PC-9 (cell line): ENCODE measurements at regions not wholly inside any gene's neighbourhood (a gene's known extent, or its start where the extent isn't known, plus 50 kb on each side); places are given as distances from the start of the nearest gene placed in this dataset.

Source experiments
- BruUV-seq: library from RNA; stranded (reverse); fragments of 400-500 nt; replicated peaks from 2 replicates; lab custom pipeline; 2021; lab: Mats Ljungman, UMichigan
- CTCF ChIA-PET: fragments of 300-600 bp; sonication (Branson Sonifier 250); formaldehyde crosslinking; loops from one replicate; lab custom pipeline; 2022; ENCODE audit warnings: antibody characterized with exemption; lab: Charles Lee
- POLR2A ChIA-PET: fragments of 300-600 bp; sonication (Branson Sonifier 250); formaldehyde crosslinking; loops from one replicate; lab custom pipeline; 2022; ENCODE audit warnings: antibody characterized with exemption; ENCODE audit not compliant: unreplicated experiment; lab: Charles Lee
- DNase-seq, 2 experiments: peaks; one replicate each; pipeline versions ENCODE4 v3.0.0 to v3.0.0-alpha.2; 2015 to 2022; ENCODE audit warnings: mixed read lengths in 1 of 2
- H2AFZ ChIP-seq: fragments of 200-600 bp; sonication (generic); 2 replicates; pipeline ENCODE4 v1.8.1; 2017; ENCODE audit warnings: antibody characterized with exemption
- H3F3A ChIP-seq: fragments of 200-600 bp; sonication (generic); 2 replicates; pipeline ENCODE4 v1.8.1; 2017; ENCODE audit warnings: antibody characterized with exemption, mild to moderate bottlenecking, low read depth; ENCODE audit not compliant: insufficient read depth
- H3K27ac ChIP-seq: fragments of 200-600 bp; sonication (generic); 2 replicates; pipeline ENCODE4 v1.6.1; 2016; ENCODE audit warnings: mixed run types
- H3K27me3 ChIP-seq: fragments of 200-600 bp; sonication (generic); 2 replicates; pipeline ENCODE4 v1.6.1; 2016; ENCODE audit warnings: low read depth, mixed run types; ENCODE audit not compliant: insufficient read depth
- H3K36me3 ChIP-seq: fragments of 200-600 bp; sonication (generic); 2 replicates; pipeline ENCODE4 v1.6.1; 2016; ENCODE audit warnings: low read depth, mixed run types
- H3K4me1 ChIP-seq: fragments of 200-600 bp; sonication (generic); replicated peaks from 2 replicates; pipeline ENCODE4 v1.6.1; 2016; ENCODE audit warnings: mixed run types; ENCODE audit not compliant: insufficient read depth
- H3K4me2 ChIP-seq: fragments of 200-600 bp; sonication (generic); 2 replicates; pipeline ENCODE4 v1.6.1; 2017; ENCODE audit warnings: mixed run types
- H3K4me3 ChIP-seq: fragments of 200-600 bp; sonication (generic); 2 replicates; pipeline ENCODE4 v1.6.1; 2016; ENCODE audit warnings: mixed run types
- H3K79me2 ChIP-seq: fragments of 200-600 bp; sonication (generic); 2 replicates; pipeline ENCODE4 v1.6.1; 2017; ENCODE audit warnings: low read depth, mixed run types
- H3K9me2 ChIP-seq: fragments of 200-600 bp; sonication (generic); 2 replicates; pipeline ENCODE4 v1.8.1; 2017; ENCODE audit warnings: mild to moderate bottlenecking; ENCODE audit not compliant: insufficient read depth
- H3K9me3 ChIP-seq: fragments of 200-600 bp; sonication (generic); 2 replicates; pipeline ENCODE4 v1.8.1; 2016; ENCODE audit warnings: low read depth; ENCODE audit not compliant: insufficient read depth
- H4K20me1 ChIP-seq: fragments of 200-600 bp; sonication (generic); 2 replicates; pipeline ENCODE4 v1.8.1; 2017; ENCODE audit not compliant: insufficient read depth
- EZH2 ChIP-seq: fragments of 200-600 bp; sonication (generic); IDR thresholded peaks from 2 replicates; pipeline ENCODE4 v1.8.0; 2017; ENCODE audit warnings: antibody characterized with exemption, low read depth
- intact Hi-C: fragments of 100-400 bp; cut with micrococcal nuclease; formaldehyde crosslinking; loops from one replicate; pipeline ENCODE4 v1.10.0; 2022; ENCODE audit not compliant: unreplicated experiment
- TF ChIP-seq, protein P1 (sequence below): fragments of 200-600 bp; sonication (generic); conservative IDR thresholded peaks from 2 replicates; pipeline ENCODE4 v1.6.1; 2017; ENCODE audit warnings: mixed run types, antibody characterized with exemption, mild to moderate bottlenecking, moderate library complexity

- no peak overlapping the region for H3K4me2 ChIP-seq
- BruUV-seq, result no TSS peak
- no peaks in the 10 kb centered on the region for H3F3A ChIP-seq
- TF ChIP-seq EZH2, result no peak
- TF ChIP-seq, protein P1, sequence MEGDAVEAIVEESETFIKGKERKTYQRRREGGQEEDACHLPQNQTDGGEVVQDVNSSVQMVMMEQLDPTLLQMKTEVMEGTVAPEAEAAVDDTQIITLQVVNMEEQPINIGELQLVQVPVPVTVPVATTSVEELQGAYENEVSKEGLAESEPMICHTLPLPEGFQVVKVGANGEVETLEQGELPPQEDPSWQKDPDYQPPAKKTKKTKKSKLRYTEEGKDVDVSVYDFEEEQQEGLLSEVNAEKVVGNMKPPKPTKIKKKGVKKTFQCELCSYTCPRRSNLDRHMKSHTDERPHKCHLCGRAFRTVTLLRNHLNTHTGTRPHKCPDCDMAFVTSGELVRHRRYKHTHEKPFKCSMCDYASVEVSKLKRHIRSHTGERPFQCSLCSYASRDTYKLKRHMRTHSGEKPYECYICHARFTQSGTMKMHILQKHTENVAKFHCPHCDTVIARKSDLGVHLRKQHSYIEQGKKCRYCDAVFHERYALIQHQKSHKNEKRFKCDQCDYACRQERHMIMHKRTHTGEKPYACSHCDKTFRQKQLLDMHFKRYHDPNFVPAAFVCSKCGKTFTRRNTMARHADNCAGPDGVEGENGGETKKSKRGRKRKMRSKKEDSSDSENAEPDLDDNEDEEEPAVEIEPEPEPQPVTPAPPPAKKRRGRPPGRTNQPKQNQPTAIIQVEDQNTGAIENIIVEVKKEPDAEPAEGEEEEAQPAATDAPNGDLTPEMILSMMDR, result no peak
- ChIA-PET CTCF (no interaction called here), POLR2A (interaction anchor here (0.6 kb wide), 1 partner anchor 20 kb away, joined by 6 read pairs; no protein-coding TSS in a partner anchor)
- H3K27ac ChIP-seq, result no peak overlapping the region
- H3K9me3 ChIP-seq, result no peaks in the 10 kb centered on the region
- no peaks in the 10 kb centered on the region for H3K9me2 ChIP-seq
- no peak overlapping the region for H2AFZ ChIP-seq
- H3K36me3 ChIP-seq, result no peaks in the 10 kb centered on the region
- H3K27me3 ChIP-seq, result no peaks in the 10 kb centered on the region
- H3K79me2 ChIP-seq, result no peaks in the 10 kb centered on the region
- H4K20me1 ChIP-seq, result no peaks in the 10 kb centered on the region
- H3K4me1 ChIP-seq, result no peaks in the 10 kb centered on the region
- intact Hi-C loops, result no loop called here
- H3K4me3 ChIP-seq, result no peak overlapping the region
- DNase-seq, result no peak
Measured at GRCh38 chr16:14344292-14344691, 273.2 kb downstream of the MRTFB start.

GRCh38 chr16:14341324-14342225 is 270.5 kb downstream of the MRTFB start:
- no peaks in the 10 kb centered on the region for H3K9me3 ChIP-seq
- H3K4me2 ChIP-seq, result no peak overlapping the region
- no peak for DNase-seq
- H3K9me2 ChIP-seq, result no peaks in the 10 kb centered on the region
- H3K27me3 ChIP-seq, result no peaks in the 10 kb centered on the region
- H3K36me3 ChIP-seq, result no peaks in the 10 kb centered on the region
- no peak overlapping the region for H2AFZ ChIP-seq
- H3K4me3 ChIP-seq, result no peak overlapping the region
- BruUV-seq, result no TSS peak
- CTCF ChIA-PET, result no interaction called here
- TF ChIP-seq, protein P1, result no peak
- no peak for TF ChIP-seq EZH2
- H4K20me1 ChIP-seq, result no peaks in the 10 kb centered on the region
- POLR2A ChIA-PET, result interaction anchor here (0.6 kb wide), 1 partner anchor 37 kb away, joined by 8 read pairs; no protein-coding TSS in a partner anchor
- intact Hi-C loops, result no loop called here
- H3K4me1 ChIP-seq, result no peaks in the 10 kb centered on the region
- H3K79me2 ChIP-seq, result no peaks in the 10 kb centered on the region
- H3F3A ChIP-seq, result peaks cover 4% of the 10 kb centered on the region; the same call in 1 of the 2 replicates
- H3K27ac ChIP-seq, result no peak overlapping the region

DNA sequence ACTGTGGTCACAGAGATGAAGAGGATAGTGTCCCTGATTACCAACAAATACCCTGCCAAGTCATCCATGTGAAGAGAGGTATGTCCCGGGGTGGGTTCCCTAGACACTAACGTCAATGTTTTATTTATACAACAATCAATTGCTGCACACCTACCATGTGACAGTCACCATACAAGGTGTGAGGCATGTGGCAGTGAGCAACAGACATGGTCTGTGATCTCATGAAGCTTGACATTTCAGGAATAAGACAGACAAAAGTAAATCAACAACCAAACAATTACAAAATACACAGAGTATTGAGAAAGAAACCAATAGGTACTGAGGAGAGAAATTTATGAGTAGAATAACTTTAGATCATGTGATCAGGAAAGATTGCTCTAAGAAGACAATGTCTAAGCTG is 268.6 kb downstream of the MRTFB start:
- Histone ChIP-seq H2AFZ (no peak overlapping the region), H3K9me3 (no peaks in the 10 kb centered on the region), H3F3A (peaks cover 5% of the 10 kb centered on the region), H3K9me2 (no peaks in the 10 kb centered on the region), H3K36me3 (no peaks in the 10 kb centered on the region), H3K27ac (no peak overlapping the region), H3K4me3 (no peak overlapping the region), H3K79me2 (no peaks in the 10 kb centered on the region), H3K27me3 (no peaks in the 10 kb centered on the region), H3K4me2 (no peak overlapping the region), H3K4me1 (no peaks in the 10 kb centered on the region), H4K20me1 (no peaks in the 10 kb centered on the region)
- TF ChIP-seq EZH2, result no peak
- TF ChIP-seq, protein P1, result no peak
- CTCF ChIA-PET, result no interaction called here
- POLR2A ChIA-PET, result interaction anchor here (0.6 kb wide), 2 partner anchors 36 to 341 kb away, joined by 6 to 14 read pairs; no protein-coding TSS in a partner anchor
- intact Hi-C loops, result no loop called here
- BruUV-seq, result no TSS peak
- no peak for DNase-seq
